ENCODE measurements at regions not wholly inside any gene's neighbourhood (a gene's known extent, or its start where the extent isn't known, plus 50 kb on each side); places are given as distances from the start of the nearest gene placed in this dataset.
"Not testable (repeated sequence)": the region's sequence is repeated elsewhere in the genome, so short reads cannot be mapped to it uniquely, and the experiment has no call there.

- H3K27me3 Mint-ChIP-seq (ENCODE audit: insufficient read depth, unreplicated experiment); DNase-seq (ENCODE audit: unreplicated experiment); H3K4me1 Mint-ChIP-seq (ENCODE audit: insufficient read depth, unreplicated experiment); H3K27ac Mint-ChIP-seq (ENCODE audit: low read depth, unreplicated experiment); BruUV-seq (replicated peaks); H3K4me3 Mint-ChIP-seq (ENCODE audit: unreplicated experiment); H3K36me3 Mint-ChIP-seq (ENCODE audit: insufficient read depth, unreplicated experiment); POLR2A ChIA-PET; CTCF ChIA-PET; intact Hi-C loops (cut with micrococcal nuclease): not testable (repeated sequence)
- H3K9me3 Mint-ChIP-seq (ENCODE audit: unreplicated experiment) = peaks cover 11% of the 10 kb centered on the region
Observed at GRCh38 chr19:34871911-34872310, 54.8 kb upstream of the ZNF30 start.

GRCh38 chr19:34867631-34868030 is 59.1 kb upstream of the ZNF30 start:
- no peak for TF ChIP-seq CTCF (IDR thresholded peaks at IDR 0.05; ENCODE audit: unreplicated experiment)
- intact Hi-C loops (cut with micrococcal nuclease) = no loop called here
- Mint-ChIP-seq H3K4me1 (ENCODE audit: insufficient read depth, unreplicated experiment) (no peaks in the 10 kb centered on the region), H3K36me3 (ENCODE audit: insufficient read depth, unreplicated experiment) (no peaks in the 10 kb centered on the region), H3K4me3 (ENCODE audit: unreplicated experiment) (no peak overlapping the region), H3K9me3 (ENCODE audit: unreplicated experiment) (peaks cover 11% of the 10 kb centered on the region), H3K27ac (ENCODE audit: low read depth, unreplicated experiment) (no peak overlapping the region), H3K27me3 (ENCODE audit: insufficient read depth, unreplicated experiment) (no peaks in the 10 kb centered on the region)
- ChIA-PET CTCF (interaction anchor here (0.6 kb wide), 1 partner anchor 534 kb away, joined by 3 read pairs; no protein-coding TSS in a partner anchor), POLR2A (no interaction called here)
- BruUV-seq (replicated peaks) = no TSS peak
- no peak for DNase-seq (ENCODE audit: unreplicated experiment)

GRCh38 chr19:34865225-34865624 is 61.5 kb upstream of the ZNF30 start:
- POLR2A ChIA-PET; CTCF ChIA-PET; BruUV-seq (replicated peaks); H3K4me3 Mint-ChIP-seq (ENCODE audit: unreplicated experiment); DNase-seq (ENCODE audit: unreplicated experiment); H3K27me3 Mint-ChIP-seq (ENCODE audit: insufficient read depth, unreplicated experiment); H3K36me3 Mint-ChIP-seq (ENCODE audit: insufficient read depth, unreplicated experiment); H3K27ac Mint-ChIP-seq (ENCODE audit: low read depth, unreplicated experiment); intact Hi-C loops (cut with micrococcal nuclease); H3K4me1 Mint-ChIP-seq (ENCODE audit: insufficient read depth, unreplicated experiment): not testable (repeated sequence)
- peaks cover 11% of the 10 kb centered on the region for H3K9me3 Mint-ChIP-seq (ENCODE audit: unreplicated experiment)

GRCh38 chr19:34859823-34860736 is 66.6 kb upstream of the ZNF30 start:
- H3K9me3 Mint-ChIP-seq (ENCODE audit: unreplicated experiment); H3K27me3 Mint-ChIP-seq (ENCODE audit: insufficient read depth, unreplicated experiment); CTCF ChIA-PET; intact Hi-C loops (cut with micrococcal nuclease); DNase-seq (ENCODE audit: unreplicated experiment); H3K4me1 Mint-ChIP-seq (ENCODE audit: insufficient read depth, unreplicated experiment); H3K36me3 Mint-ChIP-seq (ENCODE audit: insufficient read depth, unreplicated experiment); BruUV-seq (replicated peaks): not testable (repeated sequence)
- Mint-ChIP-seq H3K4me3 (ENCODE audit: unreplicated experiment) (peak overlapping the region; percentile 72), H3K27ac (ENCODE audit: low read depth, unreplicated experiment) (peak overlapping the region; percentile 29)
- POLR2A ChIA-PET = interaction anchor here (0.7 kb wide), 1 partner anchor 35 kb away, joined by 3 read pairs; no protein-coding TSS in a partner anchor

- H3K9me3 Mint-ChIP-seq (ENCODE audit: unreplicated experiment); H3K27me3 Mint-ChIP-seq (ENCODE audit: insufficient read depth, unreplicated experiment); intact Hi-C loops (cut with micrococcal nuclease); BruUV-seq (replicated peaks); POLR2A ChIA-PET; H3K4me1 Mint-ChIP-seq (ENCODE audit: insufficient read depth, unreplicated experiment); CTCF ChIA-PET; DNase-seq (ENCODE audit: unreplicated experiment); H3K36me3 Mint-ChIP-seq (ENCODE audit: insufficient read depth, unreplicated experiment): not testable (repeated sequence)
- Mint-ChIP-seq H3K4me3 (ENCODE audit: unreplicated experiment) (peak overlapping the region; percentile 72), H3K27ac (ENCODE audit: low read depth, unreplicated experiment) (peak overlapping the region; percentile 29)
Observed at GRCh38 chr19:34859325-34859724, 67.4 kb upstream of the ZNF30 start.

GRCh38 chr19:34856052-34856451 is 70.7 kb upstream of the ZNF30 start:
- Mint-ChIP-seq H3K27me3 (ENCODE audit: insufficient read depth, unreplicated experiment) (no peaks in the 10 kb centered on the region), H3K36me3 (ENCODE audit: insufficient read depth, unreplicated experiment) (no peaks in the 10 kb centered on the region), H3K9me3 (ENCODE audit: unreplicated experiment) (peaks cover 7% of the 10 kb centered on the region), H3K27ac (ENCODE audit: low read depth, unreplicated experiment) (no peak overlapping the region), H3K4me3 (ENCODE audit: unreplicated experiment) (no peak overlapping the region), H3K4me1 (ENCODE audit: insufficient read depth, unreplicated experiment) (no peaks in the 10 kb centered on the region)
- BruUV-seq (replicated peaks) = no TSS peak
- POLR2A ChIA-PET = no interaction called here
- no peak for DNase-seq (ENCODE audit: unreplicated experiment)
- intact Hi-C loops (cut with micrococcal nuclease) = no loop called here
- TF ChIP-seq CTCF (IDR thresholded peaks at IDR 0.05; ENCODE audit: unreplicated experiment) = no peak
- CTCF ChIA-PET = no interaction called here
